ENCODE measurements at regions not wholly inside any gene's neighbourhood (a gene's known extent, or its start where the extent isn't known, plus 50 kb on each side); places are given as distances from the start of the nearest gene placed in this dataset.

- DNase-seq (ENCODE audit: low read depth, low spot score): no peak
These were observed 105.9 kb upstream of the CELF4 start for GRCh38 chr18:37671530-37671929.

- DNase-seq (ENCODE audit: low read depth, low spot score): no peak
These were observed 105.5 kb upstream of the CELF4 start for GRCh38 chr18:37671119-37671518.

- no peak for DNase-seq (ENCODE audit: low read depth, low spot score)
These were observed 104.5 kb upstream of the CELF4 start for GRCh38 chr18:37669991-37670534.

GRCh38 chr18:37668971-37669747 lies 103.6 kb upstream of the CELF4 start:
- DNase-seq (ENCODE audit: low read depth, low spot score): no peak

GRCh38 chr18:37667836-37668235 lies 102.2 kb upstream of the CELF4 start:
- DNase-seq (ENCODE audit: low read depth, low spot score): no peak

GRCh38 chr18:37666991-37667390 lies 101.4 kb upstream of the CELF4 start:
- DNase-seq (ENCODE audit: low read depth, low spot score): no peak

- no peak for DNase-seq (ENCODE audit: low read depth, low spot score)
These were observed 100.9 kb upstream of the CELF4 start for GRCh38 chr18:37666451-37666850.

GRCh38 chr18:37665346-37665745 lies 99.7 kb upstream of the CELF4 start:
- DNase-seq (ENCODE audit: low read depth, low spot score): no peak

GRCh38 chr18:37663446-37663845 lies 97.8 kb upstream of the CELF4 start:
- DNase-seq (ENCODE audit: low read depth, low spot score): no peak

GRCh38 chr18:37662546-37663339 lies 97.1 kb upstream of the CELF4 start:
- DNase-seq (ENCODE audit: low read depth, low spot score): no peak

- no peak for DNase-seq (ENCODE audit: low read depth, low spot score)
These were observed 96.5 kb upstream of the CELF4 start for GRCh38 chr18:37662099-37662498.

GRCh38 chr18:37661478-37661877 lies 95.9 kb upstream of the CELF4 start:
- no peak for DNase-seq (ENCODE audit: low read depth, low spot score)

- DNase-seq (ENCODE audit: low read depth, low spot score): no peak
These were observed 95.5 kb upstream of the CELF4 start for GRCh38 chr18:37661061-37661460.

GRCh38 chr18:37660658-37661057 lies 95.1 kb upstream of the CELF4 start:
- DNase-seq (ENCODE audit: low read depth, low spot score): no peak

GRCh38 chr18:37659906-37660305 lies 94.3 kb upstream of the CELF4 start:
- no peak for DNase-seq (ENCODE audit: low read depth, low spot score)

- no peak for DNase-seq (ENCODE audit: low read depth, low spot score)
These were observed 93.3 kb upstream of the CELF4 start for GRCh38 chr18:37658894-37659293.

GRCh38 chr18:37657493-37657892 lies 91.9 kb upstream of the CELF4 start:
- no peak for DNase-seq (ENCODE audit: low read depth, low spot score)

- no peak for DNase-seq (ENCODE audit: low read depth, low spot score)
These were observed 89.3 kb upstream of the CELF4 start for GRCh38 chr18:37654731-37655369.

- DNase-seq (ENCODE audit: low read depth, low spot score): no peak
These were observed 88.4 kb upstream of the CELF4 start for GRCh38 chr18:37654034-37654433.

GRCh38 chr18:37653618-37654017 lies 88.0 kb upstream of the CELF4 start:
- DNase-seq (ENCODE audit: low read depth, low spot score): no peak

GRCh38 chr18:37649930-37650329 lies 84.3 kb upstream of the CELF4 start:
- no peak for DNase-seq (ENCODE audit: low read depth, low spot score)

GRCh38 chr18:37649416-37649815 lies 83.8 kb upstream of the CELF4 start:
- no peak for DNase-seq (ENCODE audit: low read depth, low spot score)
